ENCODE measurements at regions not wholly inside any gene's neighbourhood (a gene's known extent, or its start where the extent isn't known, plus 50 kb on each side); places are given as distances from the start of the nearest gene placed in this dataset.

DNA sequence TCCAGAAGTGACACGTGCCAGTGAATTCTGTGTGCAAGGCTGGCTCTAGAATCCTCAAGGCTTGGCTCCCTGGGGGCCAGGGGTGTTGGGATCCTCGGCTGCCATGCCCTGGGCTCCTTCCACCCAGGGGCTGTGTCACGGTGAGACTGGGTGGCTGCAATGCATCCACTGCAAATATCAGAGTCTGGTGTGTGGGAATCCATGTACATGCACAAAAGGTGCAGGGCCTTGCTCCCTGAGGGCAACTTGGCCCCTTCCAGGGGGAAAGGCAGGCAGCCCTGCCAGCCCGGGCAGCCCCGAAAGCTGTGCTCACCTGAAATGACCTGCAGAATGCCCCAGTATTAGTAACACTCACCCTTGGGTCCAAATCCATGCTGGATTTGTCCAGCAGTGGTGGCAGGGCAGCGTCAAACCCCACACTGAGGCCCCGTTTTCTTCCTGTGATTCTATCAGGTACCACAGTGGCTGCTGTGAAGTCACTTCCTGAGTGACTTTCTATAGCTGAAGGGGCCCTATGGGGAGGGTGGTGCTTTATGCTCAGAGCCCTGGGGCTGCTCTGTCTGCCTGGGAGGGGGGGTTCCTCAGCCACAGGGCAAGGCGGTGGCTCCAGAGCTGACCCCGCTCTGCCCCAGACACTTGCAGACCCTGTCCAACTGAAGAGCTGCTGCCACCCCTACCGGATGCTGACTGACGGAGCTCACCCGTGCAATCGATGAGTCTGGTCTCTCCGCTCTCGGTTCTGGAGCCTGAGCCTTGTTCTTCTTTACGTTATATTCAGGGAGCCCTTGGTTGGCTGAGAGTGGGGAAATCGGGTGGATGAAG is 317.7 kb downstream of the GLRX3 start:
- H3K4me1 ChIP-seq = no peaks in the 10 kb centered on the region
- no peak overlapping the region for H3K4me3 ChIP-seq
- intact Hi-C loops (cut with DNase I; ENCODE audit: low total_unique reads) = no loop called here
- H3K27me3 ChIP-seq (replicated peaks in 1 of 7) = peaks cover 0 to 40% (median 4%) of the 10 kb centered on the region in 7 donors
- no peaks in the 10 kb centered on the region for H3K36me3 ChIP-seq
- H3K27ac ChIP-seq = no peak overlapping the region
- TF ChIP-seq, protein P1, sequence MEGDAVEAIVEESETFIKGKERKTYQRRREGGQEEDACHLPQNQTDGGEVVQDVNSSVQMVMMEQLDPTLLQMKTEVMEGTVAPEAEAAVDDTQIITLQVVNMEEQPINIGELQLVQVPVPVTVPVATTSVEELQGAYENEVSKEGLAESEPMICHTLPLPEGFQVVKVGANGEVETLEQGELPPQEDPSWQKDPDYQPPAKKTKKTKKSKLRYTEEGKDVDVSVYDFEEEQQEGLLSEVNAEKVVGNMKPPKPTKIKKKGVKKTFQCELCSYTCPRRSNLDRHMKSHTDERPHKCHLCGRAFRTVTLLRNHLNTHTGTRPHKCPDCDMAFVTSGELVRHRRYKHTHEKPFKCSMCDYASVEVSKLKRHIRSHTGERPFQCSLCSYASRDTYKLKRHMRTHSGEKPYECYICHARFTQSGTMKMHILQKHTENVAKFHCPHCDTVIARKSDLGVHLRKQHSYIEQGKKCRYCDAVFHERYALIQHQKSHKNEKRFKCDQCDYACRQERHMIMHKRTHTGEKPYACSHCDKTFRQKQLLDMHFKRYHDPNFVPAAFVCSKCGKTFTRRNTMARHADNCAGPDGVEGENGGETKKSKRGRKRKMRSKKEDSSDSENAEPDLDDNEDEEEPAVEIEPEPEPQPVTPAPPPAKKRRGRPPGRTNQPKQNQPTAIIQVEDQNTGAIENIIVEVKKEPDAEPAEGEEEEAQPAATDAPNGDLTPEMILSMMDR (IDR thresholded peaks at IDR 0.05 in 8 of 11, conservative IDR thresholded peaks at IDR 0.05 in 3 of 11) = no peak
- no peak for TF ChIP-seq POLR2A (IDR thresholded peaks at IDR 0.05)
- TF ChIP-seq POLR2AphosphoS5 (IDR thresholded peaks at IDR 0.05) = no peak
- H3K9me3 ChIP-seq = no peaks in the 10 kb centered on the region
- no peak for DNase-seq
- WGBS, 5 donors = 66 to 86% (median 77%) methylated on average over 14 to 17 of the region's 17 CpGs

DNA sequence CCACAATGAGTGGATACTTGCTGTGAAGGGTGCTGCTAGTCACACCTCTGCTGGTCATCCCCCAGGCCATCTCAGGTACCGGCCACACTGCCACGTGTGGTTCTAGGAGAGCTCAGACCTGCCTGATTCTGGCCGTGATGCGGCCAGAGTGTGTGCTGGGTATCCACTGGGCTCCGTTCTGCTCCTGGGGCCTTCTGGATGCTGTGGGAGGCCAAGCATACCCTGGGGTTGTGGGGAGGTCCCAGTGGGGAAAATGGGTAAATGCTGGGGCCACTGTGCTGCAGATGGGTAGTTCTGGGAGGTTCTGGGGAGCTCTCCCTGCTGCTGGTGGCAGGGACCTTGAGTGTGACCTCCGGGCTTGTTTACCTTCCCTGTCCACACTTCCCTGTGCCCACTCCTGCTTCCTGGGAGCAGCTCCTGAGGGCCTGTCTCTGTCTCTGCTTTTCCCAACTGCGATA is 318.4 kb downstream of the GLRX3 start:
- intact Hi-C loops (cut with DNase I; ENCODE audit: low total_unique reads) = no loop called here
- no peak for DNase-seq

DNA sequence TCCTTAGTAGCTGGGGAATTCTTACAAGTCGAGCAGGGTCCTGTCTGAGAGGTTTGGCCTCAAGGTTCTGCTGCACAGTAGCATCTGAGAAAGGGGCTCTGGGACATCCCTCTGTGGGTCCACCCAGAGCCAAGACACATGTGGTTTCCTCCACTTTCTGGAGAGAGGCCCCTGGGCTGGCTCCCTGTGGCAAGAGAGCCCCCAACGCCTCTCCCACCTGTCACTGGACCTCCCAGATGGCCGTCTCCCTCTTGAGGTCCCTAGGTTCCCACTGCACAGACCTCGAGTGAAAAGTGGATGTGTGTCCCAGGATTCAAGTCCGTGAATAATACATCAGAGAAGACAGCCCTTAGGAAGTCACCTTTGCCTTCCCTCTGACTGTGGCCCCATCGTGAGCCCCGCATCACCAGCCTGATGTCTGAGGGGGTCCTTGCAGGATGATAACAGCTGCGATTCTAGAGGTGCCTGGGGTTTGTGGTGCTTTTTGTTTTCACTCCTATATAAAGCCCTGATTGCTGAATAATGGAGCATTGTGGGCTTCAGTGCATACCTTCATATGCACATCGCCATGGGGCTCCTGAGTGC is 319.0 kb downstream of the GLRX3 start:
- TF ChIP-seq POLR2AphosphoS5 (IDR thresholded peaks at IDR 0.05) = no peak
- TF ChIP-seq POLR2A (IDR thresholded peaks at IDR 0.05) = no peak
- TF ChIP-seq, protein P1 (IDR thresholded peaks at IDR 0.05 in 8 of 11, conservative IDR thresholded peaks at IDR 0.05 in 3 of 11) = no peak
- intact Hi-C loops (cut with DNase I; ENCODE audit: low total_unique reads) = no loop called here
- WGBS, 5 donors = 75 to 87% (median 80%) methylated on average over 9 of the region's 9 CpGs
- Histone ChIP-seq H3K4me3 (no peak overlapping the region), H3K27me3 (replicated peaks in 1 of 7) (peaks cover 0 to 41% (median 4%) of the 10 kb centered on the region in 7 donors), H3K9me3 (no peaks in the 10 kb centered on the region), H3K36me3 (no peaks in the 10 kb centered on the region), H3K27ac (no peak overlapping the region), H3K4me1 (no peaks in the 10 kb centered on the region)
- no peak for DNase-seq

More for the DNA sequence above, 318.4 kb downstream of the GLRX3 start:
- TF ChIP-seq POLR2AphosphoS5 (IDR thresholded peaks at IDR 0.05) (no peak), POLR2A (IDR thresholded peaks at IDR 0.05) (no peak)
- TF ChIP-seq, protein P1 (IDR thresholded peaks at IDR 0.05 in 8 of 11, conservative IDR thresholded peaks at IDR 0.05 in 3 of 11) = no peak
- no peaks in the 10 kb centered on the region for H3K36me3 ChIP-seq
- no peaks in the 10 kb centered on the region for H3K9me3 ChIP-seq
- WGBS, 5 donors = 83 to 91% (median 90%) methylated on average over 5 to 7 of the region's 7 CpGs
- no peak overlapping the region for H3K27ac ChIP-seq
- H3K4me3 ChIP-seq = no peak overlapping the region
- H3K27me3 ChIP-seq (replicated peaks in 1 of 7) = peaks cover 0 to 41% (median 4%) of the 10 kb centered on the region in 7 donors
- no peaks in the 10 kb centered on the region for H3K4me1 ChIP-seq

DNA sequence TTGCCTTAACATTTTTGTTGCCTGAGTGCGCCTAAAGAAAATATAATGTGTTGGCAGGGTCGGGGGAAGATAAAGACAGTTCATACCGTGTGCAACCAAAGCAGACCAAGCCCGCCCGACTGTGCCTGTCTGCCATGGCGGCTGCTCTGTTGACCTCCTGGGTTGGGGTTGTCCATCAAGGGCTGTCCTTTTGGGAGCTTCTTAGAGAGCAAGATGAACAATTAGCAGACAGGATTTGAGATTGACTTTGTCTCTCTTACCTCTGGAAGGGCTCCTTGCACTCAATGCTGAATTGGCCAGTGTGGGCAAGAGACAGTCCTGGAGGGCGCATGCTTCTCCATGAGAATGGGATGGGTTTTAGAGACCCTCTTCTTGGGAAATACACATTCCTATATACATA is 319.6 kb downstream of the GLRX3 start:
- 89 to 94% (median 91%) methylated on average over 7 of the region's 7 CpGs for WGBS, 5 donors
- no peaks in the 10 kb centered on the region for H3K4me1 ChIP-seq
- peaks cover 0 to 41% (median 4%) of the 10 kb centered on the region in 7 donors for H3K27me3 ChIP-seq (replicated peaks in 1 of 7)
- no peaks in the 10 kb centered on the region for H3K9me3 ChIP-seq
- TF ChIP-seq, protein P1 (IDR thresholded peaks at IDR 0.05 in 8 of 11, conservative IDR thresholded peaks at IDR 0.05 in 3 of 11) = no peak
- no peak for TF ChIP-seq POLR2AphosphoS5 (IDR thresholded peaks at IDR 0.05)
- no peak for TF ChIP-seq POLR2A (IDR thresholded peaks at IDR 0.05)
- DNase-seq = no peak
- no peak overlapping the region for H3K4me3 ChIP-seq
- no peak overlapping the region for H3K27ac ChIP-seq
- intact Hi-C loops (cut with DNase I; ENCODE audit: low total_unique reads) = no loop called here
- no peaks in the 10 kb centered on the region for H3K36me3 ChIP-seq
